HG03342 (cell line): ENCODE measurements at regions not wholly inside any gene's neighbourhood (a gene's known extent, or its start where the extent isn't known, plus 50 kb on each side); places are given as distances from the start of the nearest gene placed in this dataset.

ENCODE experiments used
- ATAC-seq: cut with Tn5 transposase; IDR thresholded peaks from one replicate; pipeline ENCODE4 v1.9.1; 2021; ENCODE audit warnings: mild to moderate bottlenecking, moderate library complexity; ENCODE audit not compliant: unreplicated experiment

DNA sequence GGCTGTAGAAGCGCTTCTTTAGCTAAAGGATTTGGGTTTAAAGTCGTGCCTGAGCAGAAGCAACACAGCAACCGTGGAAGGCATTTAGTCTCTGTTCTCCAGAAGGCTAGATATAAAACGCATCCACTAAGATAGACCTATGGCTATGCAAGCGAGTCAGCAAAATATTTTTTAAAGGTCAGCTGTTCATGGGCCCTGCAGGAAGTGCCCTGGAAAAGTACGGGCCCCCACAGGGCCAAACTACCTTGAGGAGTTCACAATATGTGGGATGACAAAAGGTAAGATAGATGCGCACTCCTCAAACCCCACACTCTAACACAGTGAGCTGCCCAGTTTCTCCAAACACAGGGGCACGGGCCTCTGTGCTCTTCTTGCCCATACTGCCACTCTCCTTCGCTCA, 261.6 kb downstream of the VPS13C start:
- ATAC-seq = no peak

DNA sequence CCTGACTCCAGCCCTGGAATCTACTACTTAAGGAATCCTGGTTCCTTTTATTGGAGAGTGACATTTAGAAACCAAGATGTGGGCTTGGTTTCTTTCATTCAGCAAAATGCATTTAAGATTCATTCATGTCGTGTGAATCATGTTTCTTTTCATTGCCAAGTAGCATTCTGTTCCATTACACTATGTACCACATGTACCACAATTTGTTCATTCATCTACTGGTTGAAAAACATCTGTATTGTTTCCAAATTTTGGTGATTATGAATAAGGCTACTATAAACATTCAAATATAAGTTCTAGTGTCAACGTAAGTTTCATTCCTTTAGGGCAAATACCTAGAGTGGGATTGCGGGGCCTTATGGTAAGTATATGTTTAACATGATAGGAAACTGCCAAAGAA, 264.2 kb downstream of the VPS13C start:
- no peak for ATAC-seq

DNA sequence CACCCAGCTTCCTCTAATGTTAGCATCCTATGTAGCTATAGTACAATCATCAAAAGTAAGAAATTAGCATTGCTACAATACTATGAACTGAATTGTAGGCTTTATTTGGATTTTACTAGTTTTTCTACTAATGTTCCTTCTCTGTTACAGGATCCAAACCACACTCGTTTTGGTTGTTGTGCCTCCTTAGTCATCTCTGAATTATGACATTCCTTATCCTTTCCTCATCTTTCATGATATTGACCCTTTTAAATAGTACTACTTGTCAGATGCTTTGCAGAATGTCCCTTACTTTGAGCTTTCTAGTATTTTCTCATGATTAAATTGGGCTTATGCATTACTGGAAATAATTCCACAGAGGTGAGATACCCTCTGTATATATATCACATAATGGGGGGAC, 265.4 kb downstream of the VPS13C start:
- no peak for ATAC-seq

DNA sequence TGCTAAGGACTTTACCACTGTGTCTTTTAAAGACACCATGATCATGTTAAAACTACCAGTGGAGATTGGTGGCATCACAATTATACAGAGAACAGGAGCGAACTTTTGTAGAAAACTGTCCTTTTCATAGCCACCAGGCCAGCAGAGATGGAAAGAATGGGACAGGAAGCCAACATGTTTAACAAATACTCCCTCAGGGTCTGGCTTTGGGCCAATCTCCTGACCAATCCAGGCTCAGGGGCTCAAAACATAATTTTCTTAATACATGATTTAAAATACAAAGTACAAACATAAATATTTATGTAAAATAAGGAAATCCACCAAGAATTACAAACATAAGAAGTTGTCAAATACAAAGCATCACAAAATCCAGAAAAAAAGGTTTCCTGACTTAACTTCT, 266.0 kb downstream of the VPS13C start:
- no peak for ATAC-seq

DNA sequence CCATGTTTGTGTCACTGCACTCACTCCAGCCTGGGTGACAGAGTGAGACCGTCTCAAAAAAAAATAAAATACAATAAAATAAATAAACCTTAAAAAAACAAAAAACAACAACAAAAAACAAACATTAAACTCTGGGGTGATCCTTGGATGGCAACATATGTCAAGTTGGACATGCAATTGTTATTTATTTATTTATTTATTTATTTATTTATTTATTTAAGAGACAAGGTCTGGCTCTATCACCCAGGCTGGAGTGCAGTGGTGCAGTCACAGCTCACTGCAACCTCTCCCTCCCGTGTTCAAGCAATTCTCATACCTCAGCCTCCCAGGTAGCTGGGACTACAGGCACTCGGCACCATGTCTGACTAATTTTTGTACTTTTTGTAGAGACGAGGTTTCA, 275.5 kb downstream of the VPS13C start:
- no peak for ATAC-seq

DNA sequence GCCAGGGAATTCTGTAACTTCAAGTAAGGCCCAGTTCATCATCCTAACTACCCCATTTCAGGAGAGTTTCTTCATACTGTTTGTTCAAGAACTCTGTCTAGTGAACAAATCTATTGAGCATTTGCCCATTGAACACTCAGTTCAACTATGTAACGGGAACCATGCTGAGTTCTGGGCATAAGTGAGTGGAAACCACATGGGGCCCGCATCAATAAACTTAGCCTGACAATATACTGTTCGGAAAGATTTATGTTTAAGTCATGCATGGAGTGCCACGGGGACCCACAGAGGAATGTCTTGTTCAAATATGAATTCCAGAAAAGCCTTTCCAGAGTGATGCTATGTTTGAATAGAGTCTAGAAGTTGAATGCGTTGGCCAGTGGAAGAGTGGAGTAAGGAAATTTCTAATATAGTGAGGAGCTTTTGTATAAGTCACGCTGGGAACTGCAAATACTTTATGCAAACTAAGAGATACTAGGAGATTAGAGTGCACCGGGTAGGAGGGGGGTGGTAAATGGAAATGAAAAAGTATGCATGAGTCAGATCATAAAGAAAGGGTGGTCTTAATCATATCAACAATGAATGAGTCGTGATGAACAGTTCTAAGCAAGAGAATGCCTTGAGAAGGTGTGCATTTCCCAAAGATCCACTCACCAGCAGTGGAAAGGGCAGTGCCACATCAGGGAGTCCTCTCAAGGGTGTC, 279.8 kb downstream of the VPS13C start:
- no peak for ATAC-seq

DNA sequence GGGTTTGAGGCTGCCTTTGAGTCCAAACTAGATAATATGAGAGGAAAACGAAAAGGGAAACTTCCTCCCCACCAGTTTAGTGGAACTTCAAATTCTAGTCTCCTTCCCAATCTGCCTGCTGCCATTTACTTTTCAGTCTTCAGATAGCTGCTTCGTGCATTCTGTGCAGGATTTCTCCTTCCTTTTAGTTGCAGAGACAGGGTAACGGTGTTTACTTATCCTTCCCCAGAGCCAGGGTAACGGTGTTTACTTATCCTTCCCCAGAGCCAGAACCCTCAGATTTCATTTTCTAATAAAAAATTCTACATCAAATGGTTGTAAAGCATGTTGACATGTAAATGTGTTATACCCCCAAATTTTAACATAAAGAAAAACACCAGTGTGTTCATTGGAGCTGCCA, 282.6 kb downstream of the VPS13C start:
- ATAC-seq = no peak

DNA sequence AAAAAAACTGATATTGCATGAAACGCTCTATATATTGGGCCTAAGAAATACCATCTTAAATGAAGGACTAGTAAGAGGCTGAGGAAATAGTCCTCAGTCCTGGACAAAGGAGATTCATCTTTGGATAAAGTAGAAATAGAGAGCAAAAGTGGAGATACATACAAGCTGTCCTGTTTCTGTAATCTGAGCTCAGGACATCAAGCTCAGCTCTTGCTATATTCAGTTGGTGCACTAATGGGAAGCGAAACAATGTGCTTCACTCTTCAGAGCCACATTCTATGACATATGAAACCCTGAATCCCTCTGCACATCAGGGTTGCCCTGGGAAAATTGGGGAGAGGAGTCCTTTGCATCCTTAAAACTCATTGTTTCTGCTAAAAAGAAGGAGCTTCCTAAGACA, 290.7 kb downstream of the VPS13C start:
- no peak for ATAC-seq

DNA sequence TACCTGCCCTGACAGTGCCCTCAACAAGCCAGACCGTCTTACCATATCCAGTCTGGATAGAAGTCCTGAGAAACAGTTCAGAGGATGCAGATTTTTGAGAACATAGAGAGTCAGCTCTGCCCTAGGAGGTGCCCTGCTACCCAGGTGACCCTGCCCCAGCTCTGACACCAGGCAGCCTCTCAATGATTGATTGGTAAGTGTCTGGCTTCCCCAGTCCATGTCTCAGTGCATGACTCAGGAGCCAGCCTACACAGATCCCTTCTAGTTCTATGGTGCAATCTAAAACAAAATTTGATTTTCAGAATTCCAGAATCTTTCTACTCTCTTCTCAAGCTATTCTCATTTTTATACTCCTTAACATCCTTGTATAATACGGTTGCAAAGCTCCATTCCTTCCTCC, 292.1 kb downstream of the VPS13C start:
- ATAC-seq = no peak

DNA sequence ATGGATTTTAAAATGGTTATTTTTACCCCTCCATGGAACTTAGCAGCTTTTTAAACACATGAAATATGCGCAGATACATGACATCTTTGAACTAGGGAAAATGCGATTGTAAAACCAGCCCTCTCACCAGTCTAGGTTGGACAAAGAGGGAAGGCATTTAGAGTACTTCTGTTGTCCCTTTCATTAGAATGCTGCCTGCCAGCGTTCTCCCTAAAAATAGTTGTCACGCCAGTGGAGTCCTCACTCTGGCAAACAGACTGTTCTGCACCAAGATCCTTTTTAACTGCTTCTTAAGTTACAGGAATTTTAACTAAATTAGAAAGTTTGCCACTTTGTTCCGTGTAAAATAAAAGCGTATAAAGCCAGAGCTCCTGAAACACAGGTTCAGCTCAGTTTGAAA, 295.3 kb downstream of the VPS13C start:
- no peak for ATAC-seq

DNA sequence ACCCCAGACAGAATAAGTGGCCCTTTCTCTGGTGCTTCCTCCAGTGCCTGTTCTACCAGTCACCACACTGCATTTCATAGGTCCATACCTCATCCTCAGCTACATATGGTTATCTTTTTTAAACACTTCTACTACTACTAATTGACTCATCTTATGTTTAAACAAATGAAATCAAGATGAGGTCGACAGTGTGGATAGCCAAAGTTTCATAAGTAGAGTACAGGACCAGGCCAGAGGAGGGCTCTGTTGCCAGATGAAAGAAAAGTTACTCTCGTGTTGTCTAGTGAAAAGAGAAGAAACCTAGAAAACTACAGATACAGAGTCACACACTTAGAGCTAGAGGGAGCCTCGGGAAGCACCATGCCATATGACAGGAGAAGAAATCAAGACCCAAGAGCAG, 296.1 kb downstream of the VPS13C start:
- no peak for ATAC-seq

DNA sequence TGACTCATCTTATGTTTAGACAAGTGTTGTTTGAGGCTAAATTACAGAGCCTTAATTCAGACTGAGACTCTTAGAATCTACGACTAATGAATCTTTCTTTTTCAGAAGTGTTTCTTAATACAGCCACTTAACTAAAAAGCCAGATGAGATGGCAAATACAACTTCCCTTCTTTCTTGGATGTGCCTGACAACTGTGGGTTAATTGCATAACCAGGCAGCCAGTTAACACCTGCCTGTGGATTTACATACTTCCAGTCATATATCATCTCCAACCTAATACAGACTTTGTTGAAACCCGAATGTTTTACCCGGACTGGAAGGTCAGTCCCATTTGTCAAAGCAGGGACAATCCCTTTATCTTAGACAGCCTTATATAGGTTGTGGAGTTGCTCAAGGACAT, 297.6 kb downstream of the VPS13C start:
- no peak for ATAC-seq

DNA sequence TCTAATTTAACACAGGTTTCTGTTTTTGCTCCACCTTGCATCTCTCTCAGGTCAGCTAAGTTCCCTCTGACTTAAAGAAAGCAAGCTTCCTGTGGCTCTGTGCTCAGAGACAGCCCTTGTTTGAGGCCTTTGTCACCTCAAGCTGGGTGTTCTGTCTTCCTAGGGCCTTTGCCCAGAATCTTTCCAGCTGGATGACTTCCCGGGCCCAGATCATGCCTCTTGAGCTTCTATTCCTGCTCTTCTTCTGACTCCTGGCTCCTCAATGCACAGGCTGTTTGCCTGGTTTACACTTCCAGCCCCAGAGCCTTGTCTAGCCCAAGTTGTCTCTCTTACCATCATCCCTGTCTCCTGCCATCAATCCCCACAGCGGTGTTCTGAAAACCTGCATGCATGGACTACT, 300.6 kb downstream of the VPS13C start:
- ATAC-seq = no peak

DNA sequence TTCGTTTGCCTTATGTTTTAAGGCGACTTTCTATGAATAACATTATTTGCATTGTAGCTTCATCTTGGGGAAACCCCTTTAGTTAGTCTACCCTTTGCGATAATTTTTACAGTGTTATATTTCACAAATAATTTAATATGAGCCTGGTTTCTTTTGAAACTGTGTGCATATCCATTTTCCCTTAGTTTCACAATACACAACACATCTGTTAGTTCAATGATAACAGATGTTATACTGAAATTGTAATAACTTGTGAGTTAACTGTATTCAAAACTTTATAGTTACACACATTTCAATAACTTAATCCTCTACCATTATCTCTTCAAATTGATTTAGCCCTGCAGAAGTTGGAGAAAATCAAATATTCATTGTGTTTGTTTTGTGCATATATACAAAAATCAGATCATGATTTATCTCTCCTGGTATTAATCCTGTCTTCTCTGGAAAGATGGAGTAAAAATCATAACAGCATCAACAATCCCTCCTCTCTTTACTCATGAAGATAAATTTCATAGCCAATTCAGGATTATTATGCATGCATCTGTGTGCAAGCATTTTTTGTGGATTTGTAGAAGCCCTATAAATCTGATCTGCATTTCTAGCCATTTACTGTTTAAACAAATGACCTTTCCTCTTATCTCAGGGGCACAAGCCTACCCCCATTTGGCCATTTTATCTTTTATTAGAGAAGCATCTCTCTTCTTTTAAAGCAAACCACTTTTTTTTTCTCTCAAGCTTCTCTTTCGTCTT, 304.0 kb downstream of the VPS13C start:
- no peak for ATAC-seq

DNA sequence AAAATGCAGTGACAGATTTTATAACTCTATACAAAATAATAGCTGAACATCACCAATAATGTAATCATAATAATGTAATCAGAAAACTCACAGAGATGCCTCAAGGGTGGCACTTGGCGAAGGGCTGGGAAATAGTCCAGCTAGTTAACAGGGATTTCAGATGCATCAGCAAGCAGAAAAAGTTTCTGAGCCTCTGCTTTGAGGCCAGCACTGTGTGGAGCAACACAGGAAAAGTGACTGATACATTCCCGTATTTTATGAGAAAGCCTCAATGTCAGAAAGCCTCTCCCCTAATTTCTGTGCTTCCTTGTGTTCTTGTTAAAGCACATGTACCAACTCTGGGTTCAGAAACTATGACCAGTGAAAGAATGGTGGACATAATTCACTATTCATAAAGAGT, 304.8 kb downstream of the VPS13C start:
- ATAC-seq = no peak

DNA sequence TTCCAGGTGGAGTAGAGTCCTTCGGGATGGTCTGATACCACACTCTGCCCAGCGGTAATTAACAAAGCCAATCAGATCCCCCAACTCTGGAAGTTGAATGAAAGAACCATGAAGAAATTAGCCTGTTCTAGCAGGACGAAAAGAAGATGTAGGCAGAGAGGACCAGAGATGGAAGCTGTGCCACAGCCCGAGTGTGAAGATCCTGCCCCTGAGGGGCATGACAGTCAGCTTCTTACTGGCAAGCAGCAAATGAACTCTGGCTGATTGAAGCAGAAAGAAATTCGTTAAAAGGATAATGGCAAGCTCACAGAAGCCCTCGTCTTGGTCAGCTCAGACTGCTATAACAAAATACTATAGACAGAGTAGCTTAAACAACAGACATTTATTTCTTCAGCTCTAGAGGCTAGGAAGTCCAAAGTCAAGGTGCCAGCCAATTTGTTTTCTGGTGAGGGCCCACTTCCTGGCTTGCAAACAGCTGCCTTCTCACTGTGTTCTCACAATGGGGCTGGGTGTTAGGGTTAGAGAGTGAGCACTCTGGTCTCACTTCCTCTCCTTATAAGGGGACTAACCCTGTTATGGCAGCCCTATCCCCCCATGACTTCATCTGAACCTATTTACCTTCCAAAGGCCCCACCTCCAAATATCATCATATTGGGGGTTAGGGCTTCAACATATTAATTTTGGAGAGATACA, 307.1 kb downstream of the VPS13C start:
- ATAC-seq = no peak

DNA sequence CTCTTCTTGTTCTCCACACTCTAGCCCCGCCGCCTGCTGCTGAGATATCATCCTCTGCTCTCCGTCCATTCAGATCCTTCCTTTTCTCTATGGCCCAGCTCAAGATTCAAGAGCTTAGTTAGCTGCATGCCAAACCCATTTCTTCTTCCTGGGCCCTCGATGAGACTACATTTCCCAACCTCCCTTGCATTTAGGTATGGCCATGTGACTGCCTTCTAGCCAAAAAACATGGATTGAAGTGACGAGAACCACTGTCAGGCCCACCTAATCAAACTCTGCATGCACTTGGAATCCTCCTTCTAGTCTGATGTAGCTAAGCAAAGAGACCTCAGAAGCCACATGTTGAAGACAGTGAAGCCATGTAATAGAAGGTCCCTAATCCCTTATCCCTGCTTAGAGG, 308.2 kb downstream of the VPS13C start:
- no peak for ATAC-seq

DNA sequence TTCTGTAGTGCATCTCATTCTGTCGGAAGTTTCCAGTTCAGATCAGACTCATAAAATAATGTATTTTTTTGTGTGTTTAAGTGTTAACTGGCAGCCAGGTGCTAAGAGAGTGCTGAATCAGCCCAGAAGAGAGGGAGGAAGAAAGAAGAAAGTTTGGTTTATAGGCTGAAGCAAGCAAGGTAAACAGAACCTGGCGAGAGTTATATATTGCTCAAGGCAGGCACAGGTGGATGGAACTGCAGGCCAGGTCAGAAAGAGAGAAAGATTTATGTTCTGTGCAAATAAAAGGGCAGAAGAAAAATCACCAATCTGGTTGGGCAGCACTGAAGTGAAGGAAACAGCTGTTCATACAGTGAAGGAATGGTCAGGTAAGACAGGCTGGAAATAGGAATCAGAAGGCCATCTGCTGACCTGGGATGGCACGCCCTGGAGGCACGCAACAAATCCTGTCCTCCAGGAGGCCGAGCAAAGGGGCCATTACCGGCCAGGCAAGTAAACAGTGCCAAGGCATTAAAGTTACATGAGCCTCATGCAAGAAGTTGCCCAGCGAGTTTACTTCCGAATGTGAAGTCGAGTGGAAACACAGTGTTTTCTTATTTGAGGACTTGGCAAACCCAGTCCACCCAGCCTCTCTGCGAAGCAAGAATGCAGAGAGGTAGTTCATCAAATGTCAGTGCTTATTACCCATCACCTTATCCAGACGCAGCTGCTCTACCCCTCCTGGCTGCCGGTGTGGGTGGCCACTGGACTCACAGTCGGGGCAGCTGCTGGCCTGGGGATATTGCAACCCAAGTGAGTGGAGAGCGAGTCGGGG, 309.8 kb downstream of the VPS13C start:
- no peak for ATAC-seq

DNA sequence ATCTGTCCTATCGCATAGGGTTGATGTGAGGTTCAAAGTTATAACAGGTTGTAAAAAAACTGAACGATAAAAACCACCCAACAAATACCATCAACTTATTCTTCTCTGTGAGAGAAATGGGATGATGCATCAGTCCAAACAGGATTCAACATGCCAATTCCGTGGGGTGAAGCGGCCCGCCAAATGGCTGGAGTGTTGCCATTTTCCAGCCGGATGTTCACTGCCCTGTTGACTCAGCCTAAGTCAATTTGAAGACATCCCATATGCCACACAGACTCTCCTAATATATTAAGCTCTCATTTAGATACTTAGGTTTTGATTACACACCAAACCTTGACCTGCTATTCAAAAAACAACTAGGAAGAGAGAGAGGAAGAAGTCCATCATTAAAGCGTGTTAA, 311.1 kb downstream of the VPS13C start:
- ATAC-seq = no peak

DNA sequence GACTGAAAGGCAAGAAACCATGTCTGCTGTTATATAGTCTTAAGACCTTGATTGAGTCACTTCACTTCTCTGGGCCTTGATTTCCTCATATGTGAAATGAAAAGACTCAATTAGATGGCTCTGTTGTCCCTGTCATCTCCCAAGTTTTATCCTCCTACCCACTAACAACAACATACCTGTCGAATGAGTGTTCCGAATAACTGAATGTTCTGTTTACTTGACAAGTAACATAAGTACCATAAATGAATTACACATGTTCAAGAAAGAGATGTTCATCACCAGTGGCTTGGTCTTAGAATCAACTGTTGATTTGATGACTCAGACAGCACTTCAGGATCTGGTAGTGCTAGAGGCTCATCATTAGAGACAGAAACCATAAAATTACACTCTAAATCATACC, 311.7 kb downstream of the VPS13C start:
- no peak for ATAC-seq

DNA sequence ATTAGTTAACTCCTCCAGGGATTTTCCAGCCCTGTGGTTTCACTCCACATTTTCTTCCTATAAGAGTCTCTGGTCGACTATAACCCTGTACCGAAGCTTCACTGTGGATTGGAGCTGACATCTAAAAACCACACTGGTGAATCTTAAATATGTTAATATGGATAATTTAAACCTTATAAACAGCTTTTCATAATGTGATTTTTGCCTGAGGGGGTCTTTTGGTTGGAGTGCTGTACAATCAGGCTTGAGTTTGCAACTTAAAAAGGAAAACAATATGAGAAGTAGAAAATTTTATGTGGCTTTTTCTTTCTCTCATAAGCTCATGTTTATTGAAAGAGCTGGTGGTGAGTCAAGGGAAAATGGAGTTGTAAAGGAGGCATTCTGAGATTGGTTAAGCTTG, 313.7 kb downstream of the VPS13C start:
- ATAC-seq = no peak
